ENCODE measurements at regions not wholly inside any gene's neighbourhood (a gene's known extent, or its start where the extent isn't known, plus 50 kb on each side); places are given as distances from the start of the nearest gene placed in this dataset.
"Not testable (repeated sequence)": the region's sequence is repeated elsewhere in the genome, so short reads cannot be mapped to it uniquely, and the experiment has no call there.

GRCh38 chr2:225787497-225787896 is 388.0 kb downstream of the NYAP2 start:
- no peak for DNase-seq (ENCODE audit: low read depth, low spot score)
- in situ Hi-C loops (cut with HindIII; ENCODE audit: low pct_unique_long_range_greater_than_20kb, low sequenced_read_pairs), result no loop called here

DNA sequence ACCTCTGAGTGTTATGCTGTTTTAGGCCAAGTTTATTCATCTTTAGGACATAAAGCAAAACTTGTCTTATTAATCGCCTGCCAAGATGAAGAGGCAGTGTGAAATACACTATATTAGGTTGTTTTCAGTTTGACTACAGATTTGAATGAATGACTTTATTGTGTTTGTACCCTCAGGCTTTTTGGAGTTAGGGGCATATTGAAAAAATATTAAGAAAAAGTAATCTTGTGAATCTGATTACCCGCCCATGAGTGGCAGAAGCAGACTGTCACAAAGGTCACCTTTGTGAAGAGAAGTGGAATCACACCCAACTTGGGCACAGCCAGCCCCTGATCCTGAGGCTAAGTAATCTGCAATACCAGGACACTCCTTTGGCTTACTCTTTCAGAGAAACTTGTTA is 382.5 kb downstream of the NYAP2 start:
- in situ Hi-C loops (cut with HindIII; ENCODE audit: low pct_unique_long_range_greater_than_20kb, low sequenced_read_pairs), result no loop called here
- DNase-seq (ENCODE audit: low read depth, low spot score), result peak; percentile 96

DNA sequence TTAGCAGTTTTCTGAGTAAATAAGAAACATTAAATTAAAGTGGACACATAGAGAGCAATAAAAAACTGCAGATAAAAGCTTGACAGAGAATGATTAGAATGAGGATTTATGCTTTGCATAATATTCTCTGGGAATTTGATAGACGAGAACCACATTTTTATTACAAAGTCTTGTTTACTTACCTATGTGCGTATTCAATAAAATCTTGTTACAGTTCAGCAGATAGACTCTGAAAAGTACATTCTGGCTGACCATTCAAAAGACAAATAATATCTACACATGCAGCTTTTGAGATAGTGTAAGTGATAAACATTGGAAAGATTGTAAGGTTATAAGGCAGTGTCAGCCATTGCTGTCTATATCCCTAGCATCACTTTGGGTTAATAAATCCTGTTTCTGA is 381.6 kb downstream of the NYAP2 start:
- in situ Hi-C loops (cut with HindIII; ENCODE audit: low pct_unique_long_range_greater_than_20kb, low sequenced_read_pairs), result no loop called here
- no peak for DNase-seq (ENCODE audit: low read depth, low spot score)

GRCh38 chr2:225779829-225780228 is 380.3 kb downstream of the NYAP2 start:
- in situ Hi-C loops (cut with HindIII; ENCODE audit: low pct_unique_long_range_greater_than_20kb, low sequenced_read_pairs), result no loop called here
- DNase-seq (ENCODE audit: low read depth, low spot score), result no peak

DNA sequence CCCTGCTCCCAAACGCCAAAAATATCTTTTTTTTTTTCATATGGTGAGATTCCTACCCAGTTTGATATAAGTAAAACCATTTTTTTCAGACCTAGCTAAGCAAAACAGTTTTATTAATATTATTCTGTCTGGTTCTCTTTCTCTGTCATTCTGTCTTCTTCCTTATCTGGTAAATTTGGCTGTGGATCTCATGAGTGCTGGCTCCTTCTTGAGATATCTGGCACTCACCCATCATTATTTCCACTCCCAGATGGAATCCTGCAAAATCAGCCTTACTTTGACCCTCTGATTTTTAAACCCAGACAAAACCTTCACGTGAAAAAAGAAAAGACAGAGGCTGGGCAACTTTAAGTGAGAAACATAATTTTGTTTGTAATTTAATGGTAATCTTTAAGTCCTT is 373.6 kb downstream of the NYAP2 start:
- in situ Hi-C loops (cut with HindIII; ENCODE audit: low pct_unique_long_range_greater_than_20kb, low sequenced_read_pairs), result no loop called here
- no peak for DNase-seq (ENCODE audit: low read depth, low spot score)

DNA sequence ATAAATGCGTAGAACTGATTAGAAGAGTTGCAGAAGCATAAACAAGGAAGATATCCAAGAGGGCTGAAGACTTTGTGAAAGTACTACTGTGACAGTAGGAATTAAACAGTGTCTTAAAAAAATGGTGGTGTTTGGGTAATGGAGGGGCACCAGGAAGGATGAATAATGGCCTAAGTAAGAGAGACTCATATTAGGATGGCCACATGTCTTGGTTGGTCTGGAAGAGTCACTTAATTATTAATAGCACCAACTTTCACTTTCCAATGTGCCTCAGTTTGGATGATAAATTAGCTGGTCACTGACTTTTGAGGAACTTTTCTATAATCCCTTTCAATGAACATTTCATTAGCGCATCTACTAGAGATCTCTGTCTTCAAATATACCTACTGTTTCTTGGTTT is 372.2 kb downstream of the NYAP2 start:
- in situ Hi-C loops (cut with HindIII; ENCODE audit: low pct_unique_long_range_greater_than_20kb, low sequenced_read_pairs), result no loop called here
- no peak for DNase-seq (ENCODE audit: low read depth, low spot score)

DNA sequence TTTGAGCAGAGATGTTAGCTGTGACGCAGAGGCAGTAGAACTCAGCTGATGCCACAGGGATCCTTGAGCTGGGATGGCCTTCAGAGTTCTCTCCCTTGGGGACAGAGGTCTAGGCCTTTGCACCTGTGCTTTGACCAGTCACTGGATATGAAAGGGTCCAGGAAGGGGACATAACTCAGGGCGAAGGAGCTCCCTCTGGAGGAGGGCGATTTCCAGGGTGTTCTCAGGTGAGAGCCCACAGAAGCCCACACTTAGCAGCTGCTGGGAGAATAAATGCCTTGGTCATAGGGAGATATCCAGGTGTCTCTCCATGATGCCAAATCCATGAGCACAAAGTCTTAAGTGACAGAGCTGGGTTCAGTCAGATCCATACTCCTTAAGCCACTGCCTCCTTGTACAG is 369.2 kb downstream of the NYAP2 start:
- no peak for DNase-seq (ENCODE audit: low read depth, low spot score)
- in situ Hi-C loops (cut with HindIII; ENCODE audit: low pct_unique_long_range_greater_than_20kb, low sequenced_read_pairs), result no loop called here

- DNase-seq (ENCODE audit: low read depth, low spot score), result no peak
- in situ Hi-C loops (cut with HindIII; ENCODE audit: low pct_unique_long_range_greater_than_20kb, low sequenced_read_pairs), result no loop called here
Observed at GRCh38 chr2:225766431-225766830, 366.9 kb downstream of the NYAP2 start.

DNA sequence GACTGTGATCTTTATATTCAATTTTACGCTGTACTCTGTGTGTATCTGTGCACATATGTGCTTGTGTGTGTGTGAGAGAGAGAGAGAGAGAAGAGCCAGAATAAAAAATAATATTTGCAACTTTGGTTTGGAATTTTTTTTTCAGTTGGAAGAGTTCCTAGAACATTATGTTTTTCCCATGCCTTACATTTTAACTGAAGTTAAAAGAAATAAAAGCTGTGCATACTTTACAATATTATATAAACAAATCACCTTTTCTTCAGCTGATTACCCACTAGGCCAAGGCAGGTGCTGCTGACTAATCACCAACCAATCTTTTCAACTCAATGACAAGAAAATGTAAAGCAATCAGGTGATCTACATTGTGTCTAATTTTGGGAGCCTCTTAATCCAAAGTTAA is 366.3 kb downstream of the NYAP2 start:
- DNase-seq (ENCODE audit: low read depth, low spot score), result no peak
- in situ Hi-C loops (cut with HindIII; ENCODE audit: low pct_unique_long_range_greater_than_20kb, low sequenced_read_pairs), result no loop called here

DNA sequence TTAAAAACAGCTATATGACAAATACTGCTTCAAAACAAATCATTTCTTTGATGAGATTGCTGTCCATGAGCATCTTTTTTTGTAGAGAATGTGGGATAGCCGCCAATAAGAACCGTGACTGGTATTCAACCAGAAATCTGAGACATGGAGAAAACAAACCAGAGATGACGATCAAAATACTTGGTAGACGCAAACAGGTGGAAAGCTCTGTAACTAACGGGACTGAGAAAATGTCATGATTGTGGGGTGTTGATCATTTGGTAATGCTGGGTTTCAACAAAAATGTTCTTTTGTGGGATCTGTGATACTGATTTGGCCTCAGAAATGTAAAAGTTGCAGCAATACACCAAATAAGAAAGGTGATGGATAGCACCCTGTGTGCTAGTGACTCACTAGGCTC is 364.8 kb downstream of the NYAP2 start:
- in situ Hi-C loops (cut with HindIII; ENCODE audit: low pct_unique_long_range_greater_than_20kb, low sequenced_read_pairs), result no loop called here
- DNase-seq (ENCODE audit: low read depth, low spot score), result no peak

DNA sequence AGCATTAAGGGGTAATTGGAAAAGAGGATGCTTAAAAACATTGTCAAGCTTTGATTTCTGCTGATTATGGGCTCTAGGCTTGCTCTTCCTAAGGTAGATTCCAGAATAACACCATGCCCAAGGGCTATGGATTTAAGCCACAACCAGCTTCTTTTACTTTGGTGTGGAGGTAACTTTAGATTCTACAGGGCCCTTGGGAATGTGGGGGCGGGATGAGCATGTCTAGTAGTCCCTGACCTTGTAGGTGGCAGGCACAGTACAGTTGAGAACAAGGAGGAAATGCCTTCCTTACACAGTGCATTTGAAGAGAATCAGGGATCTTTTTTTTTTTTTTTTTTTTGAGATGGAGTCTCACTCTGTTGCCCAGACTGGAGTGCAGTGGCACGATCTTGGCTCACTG is 364.2 kb downstream of the NYAP2 start:
- DNase-seq (ENCODE audit: low read depth, low spot score), result no peak
- in situ Hi-C loops (cut with HindIII; ENCODE audit: low pct_unique_long_range_greater_than_20kb, low sequenced_read_pairs), result no loop called here

GRCh38 chr2:225761396-225761795 is 361.9 kb downstream of the NYAP2 start:
- DNase-seq (ENCODE audit: low read depth, low spot score), result no peak

DNA sequence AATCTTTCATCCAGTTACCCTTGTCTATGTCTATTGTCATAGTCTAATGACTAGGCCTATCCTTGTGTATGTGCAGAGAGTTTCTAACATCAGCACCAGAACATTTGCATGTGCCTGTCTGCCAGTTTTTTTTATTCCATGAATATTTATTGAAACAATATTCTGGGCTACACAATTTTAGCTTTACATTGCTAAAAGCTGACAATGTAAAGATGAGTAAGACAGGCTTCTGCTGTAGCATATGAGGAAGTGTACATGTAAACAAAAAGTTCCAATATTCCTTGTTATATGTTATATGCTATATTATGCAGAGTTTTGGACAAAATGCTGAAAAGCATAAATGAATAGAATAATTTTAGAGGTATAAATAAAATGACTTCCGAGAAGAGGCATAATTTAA is 357.7 kb downstream of the NYAP2 start:
- DNase-seq (ENCODE audit: low read depth, low spot score), result no peak
- in situ Hi-C loops (cut with HindIII; ENCODE audit: low pct_unique_long_range_greater_than_20kb, low sequenced_read_pairs), result no loop called here

More at GRCh38 chr2:225761396-225761795, 361.9 kb downstream of the NYAP2 start:
- in situ Hi-C loops (cut with HindIII; ENCODE audit: low pct_unique_long_range_greater_than_20kb, low sequenced_read_pairs), result no loop called here

DNA sequence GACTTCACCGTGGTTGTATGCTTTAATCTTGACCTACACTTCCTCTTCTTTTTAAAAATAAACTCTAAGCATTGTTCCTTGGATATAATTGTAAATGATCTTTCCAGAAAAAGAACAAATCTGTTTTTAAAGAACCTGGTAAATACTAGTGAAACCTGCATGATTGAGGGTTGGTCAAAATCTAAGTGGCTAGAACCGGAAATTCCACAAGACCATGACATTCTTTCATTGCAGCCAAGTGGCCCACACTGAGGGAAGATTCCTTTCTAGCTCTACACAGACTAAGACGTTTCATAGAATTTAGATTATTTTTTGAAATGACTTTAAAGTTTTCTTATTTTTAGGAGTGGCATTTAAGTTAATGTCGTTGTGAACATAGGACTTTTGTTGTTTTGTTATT is 356.7 kb downstream of the NYAP2 start:
- DNase-seq (ENCODE audit: low read depth, low spot score), result no peak
- in situ Hi-C loops (cut with HindIII; ENCODE audit: low pct_unique_long_range_greater_than_20kb, low sequenced_read_pairs), result no loop called here

DNA sequence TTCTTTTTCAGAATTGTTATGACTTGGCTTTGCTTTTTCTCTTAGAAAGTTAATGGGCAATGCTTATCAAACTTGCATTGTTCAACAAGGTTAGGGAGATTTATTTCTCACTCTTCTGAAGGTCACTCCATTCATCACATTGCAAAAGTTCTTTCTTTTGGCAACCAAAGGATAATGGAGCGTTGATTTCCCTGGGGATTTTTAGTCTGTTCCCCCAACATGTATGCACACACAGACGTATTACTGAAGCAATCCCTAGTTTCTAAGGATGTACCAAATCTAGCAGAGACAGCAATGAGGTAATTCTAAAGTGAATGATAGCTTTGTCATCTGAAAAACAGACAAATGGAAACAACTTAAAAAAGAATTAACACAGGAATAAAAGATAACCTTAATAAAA is 349.1 kb downstream of the NYAP2 start:
- no peak for DNase-seq (ENCODE audit: low read depth, low spot score)
- in situ Hi-C loops (cut with HindIII; ENCODE audit: low pct_unique_long_range_greater_than_20kb, low sequenced_read_pairs), result no loop called here

GRCh38 chr2:225743996-225744395 is 344.5 kb downstream of the NYAP2 start:
- DNase-seq (ENCODE audit: low read depth, low spot score); in situ Hi-C loops (cut with HindIII; ENCODE audit: low pct_unique_long_range_greater_than_20kb, low sequenced_read_pairs): not testable (repeated sequence)

GRCh38 chr2:225742487-225742886 is 343.0 kb downstream of the NYAP2 start:
- DNase-seq (ENCODE audit: low read depth, low spot score), result no peak
- in situ Hi-C loops (cut with HindIII; ENCODE audit: low pct_unique_long_range_greater_than_20kb, low sequenced_read_pairs), result no loop called here

DNA sequence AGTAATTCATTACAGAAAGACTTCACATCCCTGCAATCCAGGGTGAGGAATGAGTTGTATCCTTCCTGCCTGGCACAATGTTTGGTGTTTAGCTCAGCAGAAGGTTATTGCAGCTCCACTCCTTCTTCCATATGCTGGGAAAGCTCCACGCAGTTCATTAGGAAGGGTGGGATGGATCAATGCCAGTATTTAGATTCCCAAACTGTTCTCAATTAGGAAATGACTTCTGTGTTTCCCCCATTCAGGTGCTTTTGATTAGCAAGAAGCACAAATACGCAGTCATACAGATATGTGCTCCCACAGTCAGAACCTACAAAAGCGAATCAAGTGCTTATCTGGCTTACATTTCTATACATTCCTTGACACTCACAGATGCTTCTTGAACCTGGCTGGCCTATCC is 340.6 kb downstream of the NYAP2 start:
- no peak for DNase-seq (ENCODE audit: low read depth, low spot score)
- in situ Hi-C loops (cut with HindIII; ENCODE audit: low pct_unique_long_range_greater_than_20kb, low sequenced_read_pairs), result no loop called here

DNA sequence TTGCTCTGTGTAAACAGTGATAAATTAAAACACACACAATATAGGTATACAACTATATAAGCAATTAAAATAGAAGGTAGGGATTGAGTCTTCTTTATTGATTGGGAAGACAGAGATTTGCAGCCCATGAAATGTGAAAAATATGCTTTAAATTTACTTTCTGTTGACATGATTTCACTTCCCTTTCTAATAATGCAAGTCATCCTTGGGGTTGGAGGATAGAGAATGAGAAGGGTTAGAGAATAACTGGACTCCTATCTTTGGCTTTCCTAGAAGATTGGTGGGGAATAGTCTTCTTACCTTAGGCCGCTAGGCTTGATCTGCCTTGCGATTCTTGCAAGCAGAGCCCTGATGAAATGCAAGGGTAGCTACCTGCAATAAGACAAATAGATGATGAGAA is 339.8 kb downstream of the NYAP2 start:
- in situ Hi-C loops (cut with HindIII; ENCODE audit: low pct_unique_long_range_greater_than_20kb, low sequenced_read_pairs), result no loop called here
- DNase-seq (ENCODE audit: low read depth, low spot score), result no peak

GRCh38 chr2:225738735-225739134 is 339.2 kb downstream of the NYAP2 start:
- in situ Hi-C loops (cut with HindIII; ENCODE audit: low pct_unique_long_range_greater_than_20kb, low sequenced_read_pairs), result no loop called here
- DNase-seq (ENCODE audit: low read depth, low spot score), result no peak

All from SK-MEL-5 (cell line).